ENCODE measurements at regions not wholly inside any gene's neighbourhood (a gene's known extent, or its start where the extent isn't known, plus 50 kb on each side); places are given as distances from the start of the nearest gene placed in this dataset.

DNA sequence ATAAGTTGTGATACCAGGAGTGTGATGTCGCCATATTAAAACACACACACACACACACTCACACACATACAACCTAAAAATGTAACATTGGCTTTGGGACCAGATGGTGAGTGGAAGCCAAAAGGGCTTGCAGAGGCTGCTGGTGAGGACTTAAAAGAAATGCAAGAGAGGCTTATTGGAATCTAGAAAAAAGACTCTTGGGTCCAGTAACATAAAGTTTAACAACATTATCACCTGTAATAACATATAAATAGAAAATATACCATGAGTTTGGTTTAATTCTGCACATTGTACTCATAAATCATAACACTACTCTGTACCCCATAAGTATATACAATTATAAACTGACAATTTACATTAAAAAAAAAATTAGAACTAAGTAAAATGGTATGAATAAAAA lies 74.4 kb upstream of the MYCN start:
- H3K27me3 ChIP-seq (ENCODE audit: control insufficient read depth, insufficient read depth, low read length), result no peaks in the 10 kb centered on the region; the same call in 1 of the 2 replicates
- CTCF ChIA-PET, result no interaction called here
- ATAC-seq (no peak), DNase-seq (ENCODE audit: low read depth, low spot score) (no peak)
- intact Hi-C loops (cut with micrococcal nuclease; ENCODE audit: unreplicated experiment), result no loop called here
- POLR2A ChIA-PET, result no interaction called here
- H3K4me1 ChIP-seq (ENCODE audit: control insufficient read depth, insufficient read depth, low read length), result no peaks in the 10 kb centered on the region
- BruUV-seq (replicated peaks), result no TSS peak
- H3K9me3 ChIP-seq (ENCODE audit: control insufficient read depth, insufficient read depth, low read depth, low read length), result no peaks in the 10 kb centered on the region
- in situ Hi-C loops (cut with HindIII; ENCODE audit: low pct_unique_long_range_greater_than_20kb, low sequenced_read_pairs), result no loop called here
- H3K36me3 ChIP-seq (ENCODE audit: control insufficient read depth, insufficient read depth, low read length), result no peaks in the 10 kb centered on the region
- no peak overlapping the region for H3K4me3 ChIP-seq (ENCODE audit: low read depth in 2 of 2, low read length in 2 of 2)
- TF ChIP-seq SIN3A (IDR thresholded peaks at IDR 0.05; ENCODE audit: borderline replicate concordance, insufficient read depth, low read depth, low read length) (no peak), TCF7L2 (IDR thresholded peaks at IDR 0.05; ENCODE audit: low read depth, low read length) (no peak), POLR2AphosphoS5 (IDR thresholded peaks at IDR 0.05; ENCODE audit: low read depth, low read length) (no peak)
- TF ChIP-seq, protein P1, sequence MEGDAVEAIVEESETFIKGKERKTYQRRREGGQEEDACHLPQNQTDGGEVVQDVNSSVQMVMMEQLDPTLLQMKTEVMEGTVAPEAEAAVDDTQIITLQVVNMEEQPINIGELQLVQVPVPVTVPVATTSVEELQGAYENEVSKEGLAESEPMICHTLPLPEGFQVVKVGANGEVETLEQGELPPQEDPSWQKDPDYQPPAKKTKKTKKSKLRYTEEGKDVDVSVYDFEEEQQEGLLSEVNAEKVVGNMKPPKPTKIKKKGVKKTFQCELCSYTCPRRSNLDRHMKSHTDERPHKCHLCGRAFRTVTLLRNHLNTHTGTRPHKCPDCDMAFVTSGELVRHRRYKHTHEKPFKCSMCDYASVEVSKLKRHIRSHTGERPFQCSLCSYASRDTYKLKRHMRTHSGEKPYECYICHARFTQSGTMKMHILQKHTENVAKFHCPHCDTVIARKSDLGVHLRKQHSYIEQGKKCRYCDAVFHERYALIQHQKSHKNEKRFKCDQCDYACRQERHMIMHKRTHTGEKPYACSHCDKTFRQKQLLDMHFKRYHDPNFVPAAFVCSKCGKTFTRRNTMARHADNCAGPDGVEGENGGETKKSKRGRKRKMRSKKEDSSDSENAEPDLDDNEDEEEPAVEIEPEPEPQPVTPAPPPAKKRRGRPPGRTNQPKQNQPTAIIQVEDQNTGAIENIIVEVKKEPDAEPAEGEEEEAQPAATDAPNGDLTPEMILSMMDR (IDR thresholded peaks at IDR 0.05), result no peak
- TF ChIP-seq, protein P2, sequence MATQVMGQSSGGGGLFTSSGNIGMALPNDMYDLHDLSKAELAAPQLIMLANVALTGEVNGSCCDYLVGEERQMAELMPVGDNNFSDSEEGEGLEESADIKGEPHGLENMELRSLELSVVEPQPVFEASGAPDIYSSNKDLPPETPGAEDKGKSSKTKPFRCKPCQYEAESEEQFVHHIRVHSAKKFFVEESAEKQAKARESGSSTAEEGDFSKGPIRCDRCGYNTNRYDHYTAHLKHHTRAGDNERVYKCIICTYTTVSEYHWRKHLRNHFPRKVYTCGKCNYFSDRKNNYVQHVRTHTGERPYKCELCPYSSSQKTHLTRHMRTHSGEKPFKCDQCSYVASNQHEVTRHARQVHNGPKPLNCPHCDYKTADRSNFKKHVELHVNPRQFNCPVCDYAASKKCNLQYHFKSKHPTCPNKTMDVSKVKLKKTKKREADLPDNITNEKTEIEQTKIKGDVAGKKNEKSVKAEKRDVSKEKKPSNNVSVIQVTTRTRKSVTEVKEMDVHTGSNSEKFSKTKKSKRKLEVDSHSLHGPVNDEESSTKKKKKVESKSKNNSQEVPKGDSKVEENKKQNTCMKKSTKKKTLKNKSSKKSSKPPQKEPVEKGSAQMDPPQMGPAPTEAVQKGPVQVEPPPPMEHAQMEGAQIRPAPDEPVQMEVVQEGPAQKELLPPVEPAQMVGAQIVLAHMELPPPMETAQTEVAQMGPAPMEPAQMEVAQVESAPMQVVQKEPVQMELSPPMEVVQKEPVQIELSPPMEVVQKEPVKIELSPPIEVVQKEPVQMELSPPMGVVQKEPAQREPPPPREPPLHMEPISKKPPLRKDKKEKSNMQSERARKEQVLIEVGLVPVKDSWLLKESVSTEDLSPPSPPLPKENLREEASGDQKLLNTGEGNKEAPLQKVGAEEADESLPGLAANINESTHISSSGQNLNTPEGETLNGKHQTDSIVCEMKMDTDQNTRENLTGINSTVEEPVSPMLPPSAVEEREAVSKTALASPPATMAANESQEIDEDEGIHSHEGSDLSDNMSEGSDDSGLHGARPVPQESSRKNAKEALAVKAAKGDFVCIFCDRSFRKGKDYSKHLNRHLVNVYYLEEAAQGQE (IDR thresholded peaks at IDR 0.05; ENCODE audit: insufficient read depth in 1 of 2, low read depth in 2 of 2, low read length in 1 of 2), result no peak
- no peak overlapping the region for H3K27ac ChIP-seq (ENCODE audit: low read length)

DNA sequence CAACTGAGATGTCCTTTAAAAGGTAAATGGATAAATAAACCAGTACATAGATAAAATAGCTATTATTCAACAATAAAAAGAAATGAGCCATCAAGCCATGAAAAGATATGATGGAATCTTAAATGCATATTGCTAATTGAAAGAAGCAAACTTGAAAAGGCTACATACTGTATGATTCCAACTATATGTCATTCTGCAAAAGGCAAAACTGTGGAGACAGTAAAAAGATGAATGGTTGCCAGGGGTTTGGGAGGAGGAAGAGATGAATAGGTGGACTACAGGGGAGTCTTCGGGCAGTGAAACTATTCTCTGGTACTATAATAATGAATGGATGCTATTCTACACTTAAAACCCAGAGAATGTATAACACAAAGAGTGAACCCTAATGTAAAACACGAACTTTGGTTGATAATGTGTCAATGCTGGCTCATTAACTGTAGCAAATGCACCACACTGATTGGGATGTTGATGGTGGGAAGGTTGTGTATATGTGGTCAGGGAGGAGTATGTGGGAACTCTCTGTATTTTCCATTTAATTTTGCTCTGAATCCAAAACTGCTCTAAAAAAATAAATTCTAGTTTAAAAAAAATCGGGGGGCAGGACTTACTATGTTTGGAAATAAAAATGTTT lies 73.7 kb upstream of the MYCN start:
- Histone ChIP-seq H3K27me3 (ENCODE audit: control insufficient read depth, insufficient read depth, low read length) (no peaks in the 10 kb centered on the region; the same call in 1 of the 2 replicates), H3K4me3 (ENCODE audit: low read depth in 2 of 2, low read length in 2 of 2) (no peak overlapping the region), H3K9me3 (ENCODE audit: control insufficient read depth, insufficient read depth, low read depth, low read length) (no peaks in the 10 kb centered on the region), H3K27ac (ENCODE audit: low read length) (no peak overlapping the region), H3K4me1 (ENCODE audit: control insufficient read depth, insufficient read depth, low read length) (no peaks in the 10 kb centered on the region), H3K36me3 (ENCODE audit: control insufficient read depth, insufficient read depth, low read length) (no peaks in the 10 kb centered on the region)
- POLR2A ChIA-PET, result no interaction called here
- DNase-seq (ENCODE audit: low read depth, low spot score) (no peak), ATAC-seq (no peak)
- TF ChIP-seq, protein P2 (IDR thresholded peaks at IDR 0.05; ENCODE audit: insufficient read depth in 1 of 2, low read depth in 2 of 2, low read length in 1 of 2), result no peak
- TF ChIP-seq SIN3A (IDR thresholded peaks at IDR 0.05; ENCODE audit: borderline replicate concordance, insufficient read depth, low read depth, low read length) (no peak), TCF7L2 (IDR thresholded peaks at IDR 0.05; ENCODE audit: low read depth, low read length) (no peak), POLR2AphosphoS5 (IDR thresholded peaks at IDR 0.05; ENCODE audit: low read depth, low read length) (no peak)
- TF ChIP-seq, protein P1 (IDR thresholded peaks at IDR 0.05), result no peak
- in situ Hi-C loops (cut with HindIII; ENCODE audit: low pct_unique_long_range_greater_than_20kb, low sequenced_read_pairs) (no loop called here), intact Hi-C loops (cut with micrococcal nuclease; ENCODE audit: unreplicated experiment) (no loop called here)
- BruUV-seq (replicated peaks), result no TSS peak
- CTCF ChIA-PET, result no interaction called here
